ENCODE measurements at regions not wholly inside any gene's neighbourhood (a gene's known extent, or its start where the extent isn't known, plus 50 kb on each side); places are given as distances from the start of the nearest gene placed in this dataset.
"Not testable (repeated sequence)": the region's sequence is repeated elsewhere in the genome, so short reads cannot be mapped to it uniquely, and the experiment has no call there.

DNA sequence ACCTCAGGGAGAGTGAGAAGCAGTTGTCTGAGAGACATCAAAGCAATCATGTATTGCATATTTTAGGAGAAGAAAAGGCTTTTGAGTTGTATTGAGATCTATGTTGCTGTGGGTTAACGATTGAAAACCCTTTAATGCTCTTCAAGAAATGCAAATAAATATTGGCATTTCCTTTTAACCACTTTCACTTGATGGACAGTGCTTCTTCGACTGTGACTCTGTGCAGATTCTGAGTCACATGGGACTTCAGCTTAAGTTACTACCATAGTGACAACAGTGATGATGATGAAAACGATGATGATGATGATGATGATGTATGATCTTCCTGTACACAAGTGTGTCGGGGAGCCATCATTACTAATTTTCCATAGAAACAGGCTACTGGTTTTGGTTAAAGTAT, 181.8 kb downstream of the AKAIN1 start (continued):
- TF ChIP-seq, protein P1, sequence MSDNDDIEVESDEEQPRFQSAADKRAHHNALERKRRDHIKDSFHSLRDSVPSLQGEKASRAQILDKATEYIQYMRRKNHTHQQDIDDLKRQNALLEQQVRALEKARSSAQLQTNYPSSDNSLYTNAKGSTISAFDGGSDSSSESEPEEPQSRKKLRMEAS (IDR thresholded peaks at IDR 0.05), result no peak
- TF ChIP-seq, protein P2, sequence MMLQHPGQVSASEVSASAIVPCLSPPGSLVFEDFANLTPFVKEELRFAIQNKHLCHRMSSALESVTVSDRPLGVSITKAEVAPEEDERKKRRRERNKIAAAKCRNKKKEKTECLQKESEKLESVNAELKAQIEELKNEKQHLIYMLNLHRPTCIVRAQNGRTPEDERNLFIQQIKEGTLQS (IDR thresholded peaks at IDR 0.05), result no peak
- no peak for TF ChIP-seq GABPA (IDR thresholded peaks at IDR 0.05 in 1 of 2, conservative IDR thresholded peaks at IDR 0.05 in 1 of 2)
- TF ChIP-seq HNF4G (IDR thresholded peaks at IDR 0.05), result no peak
- no peak for TF ChIP-seq HNF4A (conservative IDR thresholded peaks at IDR 0.05)

DNA sequence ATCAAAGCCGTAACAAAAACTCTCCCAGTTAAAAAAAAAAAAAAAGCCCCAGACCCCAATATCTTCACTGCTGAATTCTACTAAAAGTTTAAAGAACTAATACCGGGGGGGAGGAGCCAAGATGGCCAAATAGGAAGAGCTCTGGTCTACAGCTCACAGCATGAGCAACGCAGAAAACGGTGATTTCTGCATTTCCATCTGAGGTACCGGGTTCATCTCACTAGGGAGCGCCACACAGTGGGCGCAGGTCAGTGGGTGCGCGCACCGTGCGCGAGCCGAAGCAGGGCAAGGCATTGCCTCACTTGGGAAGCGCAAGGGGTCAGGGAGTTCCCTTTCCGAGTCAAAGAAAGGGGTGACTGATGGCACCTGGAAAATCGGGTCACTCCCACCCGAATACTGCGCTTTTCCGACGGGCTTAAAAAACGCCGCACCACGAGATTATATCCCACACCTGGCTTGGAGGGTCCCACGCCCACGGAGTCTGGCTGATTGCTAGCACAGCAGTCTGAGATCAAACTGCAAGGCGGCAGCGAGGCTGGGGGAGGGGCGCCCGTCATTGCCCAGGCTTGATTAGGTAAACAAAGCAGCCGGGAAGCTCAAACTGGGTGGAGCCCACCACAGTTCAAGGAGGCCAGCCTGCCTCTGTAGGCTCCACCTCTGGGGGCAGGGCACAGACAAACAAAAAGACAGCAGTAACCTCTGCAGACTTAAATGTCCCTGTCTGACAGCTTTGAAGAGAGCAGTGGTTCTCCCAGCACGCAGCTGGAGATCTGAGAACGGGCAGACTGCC, 192.8 kb downstream of the AKAIN1 start:
- H3K36me3 ChIP-seq (ENCODE audit: control insufficient read depth in 4 of 4, insufficient read depth in 3 of 4, low read depth in 1 of 4, low read length in 3 of 4); H3K27me3 ChIP-seq (ENCODE audit: control insufficient read depth in 4 of 4, insufficient read depth in 4 of 4, low read length in 3 of 4); H3K4me1 ChIP-seq (ENCODE audit: control insufficient read depth in 4 of 4, insufficient read depth in 4 of 4, low read length in 3 of 4); H3K4me3 ChIP-seq (ENCODE audit: low read depth in 1 of 3, low read length in 3 of 3); H3K27ac ChIP-seq (ENCODE audit: low read depth in 1 of 2, low read length in 2 of 2); H3K9me3 ChIP-seq (ENCODE audit: control insufficient read depth in 4 of 4, low read length in 3 of 4); DNase-seq (ENCODE audit: low spot score); H3K9ac ChIP-seq (ENCODE audit: low read depth in 1 of 2, low read length in 2 of 2): not testable (repeated sequence)
- WGBS, result 10% methylated on average over 30 of the region's 32 CpGs

DNA sequence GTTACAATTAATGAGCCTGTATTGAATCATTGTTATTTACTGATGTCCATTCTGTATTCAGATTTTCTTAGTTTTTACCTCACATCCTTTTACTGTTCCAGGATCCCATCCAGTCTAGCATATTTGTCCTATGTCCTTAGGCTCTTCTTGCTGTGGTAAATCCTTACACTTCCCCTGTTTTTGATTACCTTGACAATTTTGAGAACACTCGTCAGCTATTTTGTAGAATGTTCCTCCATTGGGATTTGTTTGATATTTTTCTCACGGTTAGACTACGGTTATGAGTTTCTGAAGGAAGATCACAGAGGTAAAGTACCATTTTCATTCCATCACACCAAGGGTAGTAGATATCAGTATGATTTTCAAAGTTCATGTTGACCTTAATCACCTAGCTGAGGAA, 202.3 kb downstream of the AKAIN1 start:
- H3K27ac ChIP-seq (ENCODE audit: low read depth in 1 of 2, low read length in 2 of 2), result no peak overlapping the region
- TF ChIP-seq RXRA (IDR thresholded peaks at IDR 0.05) (no peak), NR2F2 (IDR thresholded peaks at IDR 0.05) (no peak), EGR1 (IDR thresholded peaks at IDR 0.05; ENCODE audit: low read depth in 2 of 2) (no peak), YY1 (IDR thresholded peaks at IDR 0.05) (no peak), HNF4A (conservative IDR thresholded peaks at IDR 0.05) (no peak), TAF1 (conservative IDR thresholded peaks at IDR 0.05) (no peak), GABPA (IDR thresholded peaks at IDR 0.05 in 1 of 2, conservative IDR thresholded peaks at IDR 0.05 in 1 of 2) (no peak), JUND (IDR thresholded peaks at IDR 0.05) (no peak)
- TF ChIP-seq, protein P2 (IDR thresholded peaks at IDR 0.05), result no peak
- TF ChIP-seq, protein P3, sequence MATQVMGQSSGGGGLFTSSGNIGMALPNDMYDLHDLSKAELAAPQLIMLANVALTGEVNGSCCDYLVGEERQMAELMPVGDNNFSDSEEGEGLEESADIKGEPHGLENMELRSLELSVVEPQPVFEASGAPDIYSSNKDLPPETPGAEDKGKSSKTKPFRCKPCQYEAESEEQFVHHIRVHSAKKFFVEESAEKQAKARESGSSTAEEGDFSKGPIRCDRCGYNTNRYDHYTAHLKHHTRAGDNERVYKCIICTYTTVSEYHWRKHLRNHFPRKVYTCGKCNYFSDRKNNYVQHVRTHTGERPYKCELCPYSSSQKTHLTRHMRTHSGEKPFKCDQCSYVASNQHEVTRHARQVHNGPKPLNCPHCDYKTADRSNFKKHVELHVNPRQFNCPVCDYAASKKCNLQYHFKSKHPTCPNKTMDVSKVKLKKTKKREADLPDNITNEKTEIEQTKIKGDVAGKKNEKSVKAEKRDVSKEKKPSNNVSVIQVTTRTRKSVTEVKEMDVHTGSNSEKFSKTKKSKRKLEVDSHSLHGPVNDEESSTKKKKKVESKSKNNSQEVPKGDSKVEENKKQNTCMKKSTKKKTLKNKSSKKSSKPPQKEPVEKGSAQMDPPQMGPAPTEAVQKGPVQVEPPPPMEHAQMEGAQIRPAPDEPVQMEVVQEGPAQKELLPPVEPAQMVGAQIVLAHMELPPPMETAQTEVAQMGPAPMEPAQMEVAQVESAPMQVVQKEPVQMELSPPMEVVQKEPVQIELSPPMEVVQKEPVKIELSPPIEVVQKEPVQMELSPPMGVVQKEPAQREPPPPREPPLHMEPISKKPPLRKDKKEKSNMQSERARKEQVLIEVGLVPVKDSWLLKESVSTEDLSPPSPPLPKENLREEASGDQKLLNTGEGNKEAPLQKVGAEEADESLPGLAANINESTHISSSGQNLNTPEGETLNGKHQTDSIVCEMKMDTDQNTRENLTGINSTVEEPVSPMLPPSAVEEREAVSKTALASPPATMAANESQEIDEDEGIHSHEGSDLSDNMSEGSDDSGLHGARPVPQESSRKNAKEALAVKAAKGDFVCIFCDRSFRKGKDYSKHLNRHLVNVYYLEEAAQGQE (IDR thresholded peaks at IDR 0.05), result no peak
- no peaks in the 10 kb centered on the region for H3K36me3 ChIP-seq (ENCODE audit: control insufficient read depth in 4 of 4, insufficient read depth in 3 of 4, low read depth in 1 of 4, low read length in 3 of 4)
- H3K4me3 ChIP-seq (ENCODE audit: low read depth in 1 of 3, low read length in 3 of 3), result no peak overlapping the region
- H3K9ac ChIP-seq (ENCODE audit: low read depth in 1 of 2, low read length in 2 of 2), result no peak overlapping the region
- no peak for DNase-seq (ENCODE audit: low spot score)
- 85% methylated on average over 3 of the region's 3 CpGs for WGBS
- H3K4me1 ChIP-seq (ENCODE audit: control insufficient read depth in 4 of 4, insufficient read depth in 4 of 4, low read length in 3 of 4), result no peaks in the 10 kb centered on the region
- H3K27me3 ChIP-seq (ENCODE audit: control insufficient read depth in 4 of 4, insufficient read depth in 4 of 4, low read length in 3 of 4), result no peaks in the 10 kb centered on the region
- H3K9me3 ChIP-seq (ENCODE audit: control insufficient read depth in 4 of 4, low read length in 3 of 4), result peaks cover 3 to 13% (median 5%) of the 10 kb centered on the region in 4 donors

Measured in liver (tissue), 7 donors.